HG02798 (cell line): ENCODE measurements at regions not wholly inside any gene's neighbourhood (a gene's known extent, or its start where the extent isn't known, plus 50 kb on each side); places are given as distances from the start of the nearest gene placed in this dataset.
"Not testable (repeated sequence)": the region's sequence is repeated elsewhere in the genome, so short reads cannot be mapped to it uniquely, and the experiment has no call there.

Experiments used
- ATAC-seq: cut with Tn5 transposase; IDR thresholded peaks from one replicate; pipeline ENCODE4 v1.9.1; 2021; ENCODE audit warnings: mild to moderate bottlenecking; ENCODE audit not compliant: unreplicated experiment, poor library complexity

DNA sequence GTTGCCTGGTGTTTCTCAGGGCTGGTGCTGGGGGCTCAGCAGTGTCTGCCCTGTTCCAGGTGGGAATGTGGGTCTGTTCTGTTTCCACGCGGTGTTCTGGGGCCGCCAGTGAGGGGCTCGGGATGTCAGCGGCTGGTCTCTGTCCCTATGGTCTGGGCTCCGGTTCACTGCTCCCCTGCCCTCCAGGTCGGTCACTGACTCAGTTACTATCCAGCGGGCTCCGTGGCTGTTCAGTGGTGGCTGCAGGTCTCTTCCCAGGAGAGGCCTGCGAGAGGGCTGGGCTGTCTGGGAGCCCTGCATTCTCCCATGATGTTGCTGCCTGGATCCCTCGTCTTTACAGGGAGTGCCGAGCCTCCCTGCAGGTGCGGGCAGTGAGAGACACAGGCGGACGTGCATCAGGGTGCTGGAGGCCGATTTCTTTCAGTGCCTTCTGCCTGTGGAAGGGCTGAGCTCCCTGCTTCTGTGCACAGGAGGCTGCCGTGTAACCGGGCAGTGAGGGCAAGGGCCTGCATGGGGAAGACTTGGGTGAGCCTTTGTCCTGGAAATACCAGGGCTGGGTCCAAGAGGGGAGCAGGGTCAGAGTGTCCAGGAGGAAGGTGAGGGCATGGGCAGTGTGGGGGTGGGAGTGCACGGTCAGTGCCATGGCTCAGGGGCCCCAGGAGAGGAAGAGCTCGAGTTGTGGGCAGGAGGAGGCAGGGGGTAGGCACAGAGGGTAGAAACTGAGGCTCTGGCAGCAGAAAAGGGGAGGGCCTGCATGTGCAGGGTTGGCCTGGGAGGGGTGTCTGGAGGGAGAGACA lies 391.0 kb downstream of the TMEM121 start:
- not testable (repeated sequence) for ATAC-seq

DNA sequence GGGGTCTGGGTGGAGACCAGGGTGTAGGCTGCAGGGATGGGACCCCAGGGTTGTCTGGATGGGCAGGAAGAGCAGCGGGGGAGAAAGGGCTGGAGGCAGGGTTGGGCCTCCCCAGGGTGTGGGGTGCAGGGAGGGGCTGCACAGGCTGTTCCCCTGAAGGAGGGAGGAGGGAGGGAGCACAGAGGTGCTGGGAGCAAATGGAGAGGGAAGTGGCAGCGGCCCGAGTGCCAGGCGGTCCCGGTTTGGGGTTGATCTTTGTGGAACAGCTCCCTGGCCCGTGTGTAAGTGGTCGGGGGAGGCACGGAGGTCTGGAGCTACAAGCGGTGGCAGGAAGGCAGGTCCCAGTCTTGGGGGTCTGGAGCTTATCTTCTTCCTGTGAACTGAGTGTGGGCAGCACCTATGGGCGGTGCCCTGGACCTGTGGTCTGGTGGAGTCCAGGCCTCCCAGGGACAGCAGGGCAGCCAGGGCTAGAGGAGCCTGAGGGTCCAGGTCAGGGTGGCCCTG lies 391.6 kb downstream of the TMEM121 start:
- ATAC-seq, result no peak

GRCh38 chr14:105918496-105919262 lies 392.3 kb downstream of the TMEM121 start:
- no peak for ATAC-seq

DNA sequence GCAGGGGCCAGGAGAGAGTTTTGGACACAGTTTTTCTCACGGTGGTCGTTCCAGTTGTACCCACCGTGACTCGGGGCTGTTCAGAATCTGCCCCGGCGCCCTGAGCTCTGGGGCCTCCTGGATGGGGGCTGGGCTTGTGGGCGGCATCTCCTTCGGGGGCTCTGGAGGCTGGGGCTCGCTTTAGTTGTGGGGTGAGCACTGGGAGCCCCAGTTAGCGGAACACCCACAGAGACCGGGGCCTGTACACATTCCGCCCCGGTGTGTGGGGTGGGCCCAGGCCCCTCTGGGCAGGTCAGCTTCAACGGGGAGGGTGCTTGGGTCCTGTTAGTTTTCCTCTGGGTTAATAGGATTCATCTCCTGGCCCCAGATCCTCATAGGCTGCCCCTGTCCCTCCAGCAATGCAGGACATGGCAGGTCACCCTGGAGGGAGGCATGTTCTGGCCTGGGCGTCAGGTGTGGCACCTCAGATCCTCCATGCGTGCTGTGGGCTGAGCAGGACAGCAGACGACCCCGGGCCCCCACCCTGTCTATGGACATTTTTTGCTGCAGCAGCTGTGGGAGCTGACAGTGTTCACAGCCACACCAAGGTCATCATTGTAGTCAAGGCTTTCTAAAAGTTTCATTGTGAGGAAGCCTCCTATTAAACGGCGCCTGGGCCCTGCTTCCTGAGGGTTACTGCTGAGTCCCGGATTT lies 393.2 kb downstream of the TMEM121 start:
- no peak for ATAC-seq

GRCh38 chr14:105920151-105920700 lies 393.8 kb downstream of the TMEM121 start:
- ATAC-seq, result not testable (repeated sequence)

GRCh38 chr14:105920803-105921755 lies 394.7 kb downstream of the TMEM121 start:
- ATAC-seq, result not testable (repeated sequence)

DNA sequence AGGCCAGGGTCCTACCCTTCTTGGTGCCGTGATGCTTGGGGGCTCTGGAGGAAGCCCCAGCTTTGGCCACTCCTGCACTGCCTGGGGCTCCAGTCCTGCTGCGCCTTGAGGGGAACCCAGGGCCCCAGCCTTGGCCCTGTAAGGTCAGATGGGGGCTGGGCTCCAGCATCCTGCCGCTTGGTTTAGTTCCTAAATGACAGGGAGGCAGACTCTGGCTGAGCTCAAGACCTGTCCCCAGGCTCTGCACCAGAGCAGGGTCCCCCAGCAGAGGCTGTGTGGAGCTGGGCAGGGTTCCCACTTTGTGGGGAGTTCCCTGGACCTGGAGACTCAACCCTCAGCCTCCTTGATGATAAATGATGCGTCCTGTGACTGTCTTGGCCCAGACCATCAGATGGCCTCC lies 395.4 kb downstream of the TMEM121 start:
- ATAC-seq, result not testable (repeated sequence)

GRCh38 chr14:105923520-105924191 lies 397.3 kb downstream of the TMEM121 start:
- not testable (repeated sequence) for ATAC-seq

- ATAC-seq, result no peak
These were observed 398.7 kb downstream of the TMEM121 start for GRCh38 chr14:105924951-105925591.

- ATAC-seq, result no peak
These were observed 399.4 kb downstream of the TMEM121 start for GRCh38 chr14:105925615-105926372.

DNA sequence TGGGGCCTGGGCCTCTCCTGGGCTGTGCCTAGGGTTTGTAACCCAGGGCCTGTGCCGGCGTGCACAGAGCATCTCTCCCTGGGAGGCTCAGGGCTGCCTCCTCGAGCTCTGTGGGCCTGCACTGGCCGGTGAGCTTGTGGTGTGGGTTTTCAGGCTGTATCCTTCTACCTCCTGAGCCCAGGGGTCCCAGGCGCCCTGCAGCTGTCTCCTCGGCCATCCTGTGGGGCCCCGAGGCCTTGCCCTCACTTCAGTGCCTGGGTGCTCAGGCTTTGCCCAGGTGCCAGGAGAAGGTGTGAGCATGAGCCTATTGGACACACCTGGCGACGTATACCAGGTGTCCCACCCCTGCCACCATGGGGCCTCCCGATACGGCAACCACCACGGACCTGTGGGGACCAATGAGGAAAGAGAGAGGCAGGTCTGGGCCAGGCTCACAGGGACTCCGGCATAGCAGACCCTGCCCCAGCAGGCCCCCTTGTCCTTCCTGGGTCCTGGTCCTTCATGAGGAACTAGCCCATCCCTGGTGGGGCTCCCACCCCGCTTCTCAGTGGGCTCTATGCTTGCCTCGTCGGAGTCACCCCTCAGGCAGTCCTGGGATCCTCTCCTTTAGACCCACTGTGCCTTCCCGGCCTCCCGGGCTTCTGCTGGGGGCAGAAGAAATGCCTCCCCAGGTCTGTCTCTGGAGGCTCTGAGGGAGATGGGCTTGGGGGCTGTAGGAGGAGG lies 400.2 kb downstream of the TMEM121 start:
- ATAC-seq, result no peak

- ATAC-seq, result no peak
These were observed 401.0 kb downstream of the TMEM121 start for GRCh38 chr14:105927096-105928060.

DNA sequence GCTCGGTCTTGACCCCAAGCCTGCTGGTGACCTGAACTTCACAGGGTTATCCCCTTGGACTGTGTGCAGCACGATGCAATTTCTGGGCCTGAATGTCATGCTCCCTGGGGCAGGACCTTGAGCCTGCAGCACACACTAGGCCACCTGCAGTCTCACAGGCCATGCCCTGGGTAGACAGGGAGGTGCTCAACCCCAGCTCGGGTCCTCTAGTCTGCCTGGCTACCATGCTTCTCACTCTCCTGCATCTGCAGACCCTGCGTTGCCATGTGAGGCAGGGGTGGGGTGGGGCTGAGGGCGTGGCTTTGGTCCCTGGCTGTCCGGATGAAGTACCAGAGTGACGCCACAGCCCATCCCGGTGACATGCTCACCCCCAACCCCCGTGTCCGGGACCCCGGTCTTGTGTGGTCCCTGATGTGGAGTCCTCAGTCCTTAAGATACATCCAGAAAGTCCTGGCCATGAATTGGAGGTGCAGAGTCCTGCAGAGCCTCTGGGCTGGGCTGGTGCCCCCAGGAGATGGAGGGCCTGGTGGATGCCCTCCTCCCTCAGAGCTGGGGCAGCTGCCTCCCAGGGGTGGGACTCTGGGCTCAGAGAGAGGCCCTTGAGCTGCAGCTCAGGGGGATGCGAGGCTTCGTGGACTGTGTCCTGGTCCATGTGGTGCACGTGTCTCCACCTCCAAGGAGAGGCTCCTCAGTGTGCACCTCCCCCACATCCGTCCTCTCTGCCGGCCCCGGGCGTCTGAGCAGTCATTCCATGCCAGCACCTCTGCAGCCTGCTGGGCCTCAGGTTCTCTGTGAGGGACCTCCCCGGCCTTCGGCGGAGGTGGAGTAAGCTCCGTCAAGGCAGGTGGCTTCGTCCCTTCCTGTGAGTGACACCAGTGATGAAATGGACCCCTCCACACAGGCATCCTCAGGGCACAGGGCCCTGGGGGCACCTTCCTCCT lies 402.1 kb downstream of the TMEM121 start:
- not testable (repeated sequence) for ATAC-seq

GRCh38 chr14:105929327-105930081 lies 403.1 kb downstream of the TMEM121 start:
- no peak for ATAC-seq
